ENCODE measurements at regions not wholly inside any gene's neighbourhood (a gene's known extent, or its start where the extent isn't known, plus 50 kb on each side); places are given as distances from the start of the nearest gene placed in this dataset.
"Not testable (repeated sequence)": the region's sequence is repeated elsewhere in the genome, so short reads cannot be mapped to it uniquely, and the experiment has no call there.

DNA sequence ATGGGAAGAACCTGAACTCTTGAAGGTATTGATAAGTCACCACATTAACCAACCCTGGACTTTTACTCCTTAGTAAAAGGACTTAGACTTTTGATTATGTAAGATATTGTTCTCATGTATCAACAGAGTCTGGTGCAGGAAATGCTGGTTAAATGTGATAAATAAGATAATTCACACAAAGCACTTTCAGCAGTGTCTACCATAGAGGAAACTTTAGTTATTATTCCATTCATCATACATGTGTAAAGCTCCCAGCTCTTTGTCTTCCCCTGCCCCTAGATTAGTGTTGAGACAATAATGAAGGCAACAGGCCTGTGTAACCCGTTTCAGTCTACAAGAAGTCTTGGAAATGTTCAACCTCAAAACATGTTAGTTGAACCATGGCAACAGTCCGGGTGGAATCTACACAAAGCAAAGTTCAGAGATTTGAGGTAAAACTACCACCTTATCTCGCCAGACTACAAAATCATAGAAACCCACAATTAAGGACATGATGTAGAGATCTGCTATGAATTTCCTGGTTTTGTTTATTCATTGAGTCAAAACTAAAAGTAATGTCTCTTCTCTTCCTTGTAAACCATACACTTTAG is 109.9 kb upstream of the ADO start:
- H3K27me3 ChIP-seq, result no peaks in the 10 kb centered on the region
- no peak overlapping the region for H3K27ac ChIP-seq
- H3K4me1 ChIP-seq, result peaks cover 8% of the 10 kb centered on the region
- no peak overlapping the region for H3K4me3 ChIP-seq
- H3K9me3 ChIP-seq, result peaks cover 6% of the 10 kb centered on the region
- TF ChIP-seq, protein P1, sequence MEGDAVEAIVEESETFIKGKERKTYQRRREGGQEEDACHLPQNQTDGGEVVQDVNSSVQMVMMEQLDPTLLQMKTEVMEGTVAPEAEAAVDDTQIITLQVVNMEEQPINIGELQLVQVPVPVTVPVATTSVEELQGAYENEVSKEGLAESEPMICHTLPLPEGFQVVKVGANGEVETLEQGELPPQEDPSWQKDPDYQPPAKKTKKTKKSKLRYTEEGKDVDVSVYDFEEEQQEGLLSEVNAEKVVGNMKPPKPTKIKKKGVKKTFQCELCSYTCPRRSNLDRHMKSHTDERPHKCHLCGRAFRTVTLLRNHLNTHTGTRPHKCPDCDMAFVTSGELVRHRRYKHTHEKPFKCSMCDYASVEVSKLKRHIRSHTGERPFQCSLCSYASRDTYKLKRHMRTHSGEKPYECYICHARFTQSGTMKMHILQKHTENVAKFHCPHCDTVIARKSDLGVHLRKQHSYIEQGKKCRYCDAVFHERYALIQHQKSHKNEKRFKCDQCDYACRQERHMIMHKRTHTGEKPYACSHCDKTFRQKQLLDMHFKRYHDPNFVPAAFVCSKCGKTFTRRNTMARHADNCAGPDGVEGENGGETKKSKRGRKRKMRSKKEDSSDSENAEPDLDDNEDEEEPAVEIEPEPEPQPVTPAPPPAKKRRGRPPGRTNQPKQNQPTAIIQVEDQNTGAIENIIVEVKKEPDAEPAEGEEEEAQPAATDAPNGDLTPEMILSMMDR (IDR thresholded peaks at IDR 0.05), result no peak
- no peaks in the 10 kb centered on the region for H3K36me3 ChIP-seq
- intact Hi-C loops (cut with DNase I), result no loop called here
- ATAC-seq (no peak), DNase-seq (no peak)

DNA sequence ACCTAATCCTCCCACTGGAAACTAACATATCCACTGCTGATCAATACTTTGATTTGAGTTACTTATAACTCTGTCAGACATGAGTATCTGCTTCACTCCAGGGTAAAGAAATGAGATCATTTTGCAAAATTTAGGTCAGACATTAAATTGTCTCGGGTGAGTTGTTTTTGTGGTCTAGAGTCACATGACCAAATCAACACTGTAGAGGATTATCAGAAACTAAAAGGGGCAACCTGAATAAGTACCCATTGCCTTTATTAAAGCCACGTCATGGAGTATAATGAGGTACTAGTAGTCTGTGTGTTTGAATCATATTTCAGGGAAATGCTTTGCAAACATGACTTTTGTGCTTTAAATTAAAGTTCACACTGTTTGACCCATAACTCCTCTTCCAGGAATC is 107.7 kb upstream of the ADO start:
- no peak overlapping the region for H3K4me3 ChIP-seq
- intact Hi-C loops (cut with DNase I), result no loop called here
- DNase-seq (no peak), ATAC-seq (no peak)
- peaks cover 7% of the 10 kb centered on the region for H3K9me3 ChIP-seq
- H3K27me3 ChIP-seq, result no peaks in the 10 kb centered on the region
- no peaks in the 10 kb centered on the region for H3K4me1 ChIP-seq
- H3K27ac ChIP-seq, result no peak overlapping the region
- no peaks in the 10 kb centered on the region for H3K36me3 ChIP-seq
- TF ChIP-seq, protein P1 (IDR thresholded peaks at IDR 0.05), result no peak

GRCh38 chr10:62699148-62699547 is 105.4 kb upstream of the ADO start:
- no peak for DNase-seq
- Histone ChIP-seq H3K27ac (no peak overlapping the region), H3K27me3 (no peaks in the 10 kb centered on the region), H3K36me3 (no peaks in the 10 kb centered on the region), H3K4me3 (no peak overlapping the region), H3K9me3 (peaks cover 7% of the 10 kb centered on the region), H3K4me1 (no peaks in the 10 kb centered on the region)
- intact Hi-C loops (cut with DNase I), result no loop called here
- TF ChIP-seq, protein P1 (IDR thresholded peaks at IDR 0.05), result no peak
- ATAC-seq, result no peak

- intact Hi-C loops (cut with DNase I); H3K27me3 ChIP-seq; ATAC-seq; H3K27ac ChIP-seq; DNase-seq; H3K4me1 ChIP-seq; H3K9me3 ChIP-seq; H3K36me3 ChIP-seq; H3K4me3 ChIP-seq: not testable (repeated sequence)
Observed at GRCh38 chr10:62704121-62704520, 100.4 kb upstream of the ADO start.

DNA sequence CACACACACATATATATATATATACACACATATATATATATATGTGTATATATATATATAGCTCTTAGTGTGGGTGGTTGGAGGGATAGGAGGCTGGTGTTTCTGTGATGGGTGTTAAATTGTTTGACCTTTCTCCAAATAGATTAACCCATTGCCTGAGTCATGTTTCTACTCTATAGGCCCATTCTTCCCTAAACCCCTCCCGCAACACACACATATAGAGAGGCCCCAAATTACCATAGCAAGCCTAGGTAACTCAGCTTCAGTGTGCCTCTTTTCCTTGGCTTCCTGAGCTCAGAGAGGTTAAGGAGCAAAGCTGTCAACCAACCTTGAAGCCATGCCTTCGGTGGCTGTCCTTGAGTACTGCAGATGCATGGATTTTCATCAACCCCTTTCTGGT is 98.7 kb upstream of the ADO start:
- ATAC-seq, result no peak
- H3K4me1 ChIP-seq, result no peaks in the 10 kb centered on the region
- H3K27me3 ChIP-seq, result no peaks in the 10 kb centered on the region
- TF ChIP-seq, protein P1 (IDR thresholded peaks at IDR 0.05), result no peak
- intact Hi-C loops (cut with DNase I), result no loop called here
- H3K36me3 ChIP-seq, result no peaks in the 10 kb centered on the region
- H3K9me3 ChIP-seq, result no peaks in the 10 kb centered on the region
- H3K27ac ChIP-seq, result no peak overlapping the region
- H3K4me3 ChIP-seq, result no peak overlapping the region
- no peak for DNase-seq

DNA sequence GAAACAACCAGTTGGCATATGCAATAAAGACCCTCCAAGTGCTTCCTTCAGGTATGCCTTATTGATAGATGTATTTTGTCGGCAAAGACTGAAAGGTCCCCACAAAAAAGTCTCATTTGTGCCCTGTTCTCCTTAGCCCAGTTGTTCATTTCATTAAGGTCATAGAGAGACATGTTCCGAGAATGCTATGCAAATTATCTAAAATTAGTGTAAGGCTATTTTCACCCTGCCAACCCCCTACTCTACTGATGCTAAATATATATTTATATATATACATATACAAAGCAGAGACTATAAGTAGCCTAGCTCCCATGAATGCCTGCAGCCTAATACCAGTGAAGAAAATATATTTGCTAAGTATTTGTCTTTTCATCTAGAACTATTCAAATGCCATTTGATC is 96.7 kb upstream of the ADO start:
- no peak for DNase-seq
- Histone ChIP-seq H3K36me3 (no peaks in the 10 kb centered on the region), H3K9me3 (no peaks in the 10 kb centered on the region), H3K4me1 (no peaks in the 10 kb centered on the region), H3K27ac (no peak overlapping the region), H3K4me3 (no peak overlapping the region), H3K27me3 (no peaks in the 10 kb centered on the region)
- ATAC-seq, result no peak
- TF ChIP-seq, protein P1 (IDR thresholded peaks at IDR 0.05), result no peak
- intact Hi-C loops (cut with DNase I), result no loop called here
